ENCODE measurements at regions not wholly inside any gene's neighbourhood (a gene's known extent, or its start where the extent isn't known, plus 50 kb on each side); places are given as distances from the start of the nearest gene placed in this dataset.

- TF ChIP-seq CTCF (IDR thresholded peaks at IDR 0.05; ENCODE audit: control extremely low read depth in 1 of 3, insufficient read depth in 1 of 3, low read depth in 1 of 3, low read length in 3 of 3) (no peak), SRF (IDR thresholded peaks at IDR 0.05; ENCODE audit: low read depth, low read length) (no peak), NANOG (IDR thresholded peaks at IDR 0.05; ENCODE audit: insufficient read depth, low read depth, low read length, poor library complexity, severe bottlenecking) (no peak), TAF7 (optimal IDR thresholded peaks at IDR 0.05; ENCODE audit: borderline replicate concordance, low read depth, low read length) (no peak), EZH2 (IDR thresholded peaks at IDR 0.05; ENCODE audit: low read depth, low read length, severe bottlenecking) (no peak), RAD21 (IDR thresholded peaks at IDR 0.05 in 1 of 2, conservative IDR thresholded peaks at IDR 0.05 in 1 of 2; ENCODE audit: low read depth in 2 of 2, low read length in 2 of 2) (no peak), BRCA1 (IDR thresholded peaks at IDR 0.05; ENCODE audit: low read depth, low read length) (no peak), SP1 (IDR thresholded peaks at IDR 0.05; ENCODE audit: low read depth, low read length) (no peak), EP300 (IDR thresholded peaks at IDR 0.05; ENCODE audit: borderline replicate concordance in 1 of 2, low read depth in 2 of 2, low read length in 2 of 2) (no peak), POLR2A (IDR thresholded peaks at IDR 0.05; ENCODE audit: control extremely low read depth in 1 of 2, low read depth in 2 of 2, low read length in 2 of 2) (no peak)
Measured at GRCh38 chr5:79886456-79886855, 104.6 kb downstream of the MTX3 start.
